ENCODE measurements at regions not wholly inside any gene's neighbourhood (a gene's known extent, or its start where the extent isn't known, plus 50 kb on each side); places are given as distances from the start of the nearest gene placed in this dataset.
A peak's percentile ranks its signal among the peaks of the same experiment; 100 is the strongest.

DNA sequence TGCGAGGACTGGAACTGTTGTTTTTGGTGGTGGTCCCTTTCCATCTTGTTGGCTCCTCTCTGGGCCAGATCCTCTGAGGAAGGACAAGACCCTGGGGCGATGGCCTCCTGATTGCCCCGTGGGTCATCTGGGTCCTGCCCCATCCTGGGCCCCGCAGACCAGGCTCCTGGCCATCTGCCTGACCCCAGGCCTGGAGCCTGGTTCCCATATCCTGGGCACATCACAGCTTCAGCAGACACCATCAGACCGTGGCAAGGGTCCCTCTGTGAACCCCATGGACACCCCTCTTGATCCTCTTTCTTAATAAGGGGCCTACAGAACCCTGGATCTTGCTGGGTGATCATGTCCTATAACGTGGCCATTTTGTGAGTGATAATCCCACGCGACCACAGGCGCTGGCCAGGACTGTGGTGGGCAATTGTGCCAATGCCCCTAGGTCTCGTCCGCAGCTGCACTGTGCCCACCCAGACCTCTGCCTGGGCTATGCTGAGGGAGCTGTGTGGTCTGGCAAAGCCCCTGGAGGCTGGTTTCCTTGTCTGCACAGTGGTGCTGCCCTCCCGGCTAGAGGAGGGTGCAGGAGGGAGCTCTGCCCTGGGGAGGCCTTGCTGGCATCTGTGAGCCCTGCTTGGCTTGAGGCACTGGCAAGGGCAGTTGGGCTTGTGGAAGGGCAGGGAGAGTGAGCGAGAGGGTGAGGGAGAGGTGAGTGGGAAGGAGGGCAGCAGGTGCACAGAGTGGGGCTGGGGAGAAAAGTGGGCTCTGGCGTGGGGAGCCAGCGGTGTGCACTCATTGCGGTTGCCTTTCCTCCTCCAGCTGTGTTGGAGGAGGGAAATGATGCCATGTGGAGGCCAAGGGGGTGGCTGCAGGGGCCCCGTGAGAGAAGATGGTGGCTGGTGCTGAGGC, 53.1 kb upstream of the PRR23E start:
- DNase-seq: no peak

DNA sequence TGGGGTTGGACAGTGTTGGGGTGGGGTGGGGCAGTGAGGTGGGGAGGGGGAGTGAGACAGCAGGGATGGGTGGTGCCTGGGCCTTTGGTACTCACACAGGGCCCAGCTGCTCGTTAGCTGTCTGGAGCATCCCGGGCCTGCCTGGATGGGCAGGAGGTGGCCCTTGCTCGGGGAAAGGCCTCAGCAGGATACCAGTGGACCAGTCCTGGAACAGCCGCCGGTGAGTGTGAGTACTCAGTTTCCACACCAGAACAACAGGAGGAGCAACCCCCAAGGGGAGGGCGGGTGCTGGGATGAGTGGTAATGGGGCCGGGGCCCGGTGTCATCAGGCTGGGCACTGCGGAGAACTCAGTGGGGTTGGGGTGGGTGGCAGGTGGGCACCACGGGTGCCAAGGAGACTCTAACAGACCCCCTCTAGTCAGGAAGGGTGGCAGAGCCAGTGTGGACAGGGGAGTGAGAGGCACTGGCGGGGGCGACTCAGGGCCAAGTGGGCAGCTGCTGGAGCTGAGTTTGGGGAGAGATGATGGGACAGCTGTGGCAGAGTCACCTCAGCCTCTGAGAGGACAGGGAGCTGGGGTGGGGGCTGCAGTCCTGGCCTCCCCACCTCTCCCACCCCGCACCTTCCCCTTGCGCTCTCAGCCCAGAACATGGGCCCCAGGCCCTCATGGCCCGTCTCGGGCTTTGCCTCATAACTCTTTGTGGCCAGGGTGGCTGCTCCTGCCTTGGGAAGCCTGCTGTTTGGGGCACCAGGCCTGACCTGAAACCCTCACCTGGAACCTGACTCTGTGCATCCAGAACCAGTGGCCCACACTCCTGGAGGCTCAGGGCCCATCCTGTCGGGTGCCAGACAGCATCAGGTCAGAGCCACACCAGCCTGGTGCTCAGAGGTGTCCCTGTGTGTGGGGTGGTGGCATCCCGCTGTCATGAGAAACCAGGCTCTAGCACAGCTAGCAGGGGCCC, 52.1 kb upstream of the PRR23E start:
- no peak for DNase-seq

DNA sequence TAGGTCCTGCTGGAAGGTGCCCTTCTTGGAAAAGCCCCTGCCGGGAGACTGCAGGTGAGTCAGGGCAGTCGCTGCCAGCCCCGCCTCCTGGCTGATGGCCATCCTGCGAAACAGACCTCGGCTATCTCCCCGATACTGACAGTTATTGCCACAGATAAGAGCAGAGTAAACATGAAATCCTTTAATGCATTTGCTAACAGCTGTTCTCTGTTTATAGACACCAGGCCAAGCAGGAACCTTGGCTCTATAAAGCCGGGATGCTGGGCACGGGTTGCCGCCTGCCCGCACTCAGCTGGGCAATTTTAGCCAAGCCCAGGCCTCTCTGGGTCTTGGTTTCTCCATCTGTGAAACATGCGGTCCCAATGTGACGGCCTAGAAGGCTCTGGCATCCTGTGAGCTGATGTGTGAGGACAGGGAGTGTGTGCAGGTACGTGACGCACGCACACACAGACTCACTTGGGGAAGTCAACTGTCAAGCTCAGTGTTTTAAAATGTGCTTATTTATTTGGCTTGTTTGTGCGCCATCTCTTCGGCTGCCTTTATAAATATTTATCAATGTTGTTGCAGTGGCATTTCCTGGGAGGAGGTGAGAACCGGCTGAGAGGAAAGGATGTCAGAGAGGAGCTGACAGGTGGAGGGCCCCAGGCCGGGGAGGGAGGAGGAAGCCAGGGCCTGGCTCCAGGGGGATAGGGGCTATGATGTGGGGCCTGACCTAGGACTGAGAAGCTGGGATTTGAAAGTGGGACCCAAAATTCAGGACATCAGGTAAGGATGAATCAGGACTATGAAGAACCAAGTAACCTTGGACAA, 50.8 kb upstream of the PRR23E start:
- DNase-seq: peak; percentile 76
